Vagina (tissue), 2 donors: ENCODE measurements at regions not wholly inside any gene's neighbourhood (a gene's known extent, or its start where the extent isn't known, plus 50 kb on each side); places are given as distances from the start of the nearest gene placed in this dataset. TPM values are rescaled to one million over a fixed set of nuclear protein-coding genes. Genes with fewer than 3 reads are reported as not detected.

ENCODE experiments used
- DNase-seq, 2 donors: peaks; one replicate each; pipeline ENCODE4 v3.0.0-alpha.2; 2017; ENCODE audit errors: extremely low spot score in 2 of 2
- H3K27ac ChIP-seq: fragments of 200-600 bp; sonication (generic); one replicate; pipeline ENCODE4 v1.5.1; 2019
- H3K27me3 ChIP-seq: fragments of 200-600 bp; sonication (generic); one replicate; pipeline ENCODE4 v1.5.1; 2019
- H3K36me3 ChIP-seq, 2 donors: fragments of 200-600 bp; sonication (generic); one replicate each; pipeline ENCODE4 v1.5.1; 2017 to 2019
- H3K4me1 ChIP-seq: fragments of 200-600 bp; sonication (generic); one replicate; pipeline ENCODE4 v1.5.1; 2019
- H3K4me3 ChIP-seq, 2 donors: fragments of 200-600 bp; sonication (generic); 1 replicate in 1 of 2; 2 replicates in 1 of 2; pipeline ENCODE4 v1.5.1; 2016 to 2019
- H3K9me3 ChIP-seq: fragments of 200-600 bp; sonication (generic); one replicate; pipeline ENCODE4 v1.5.1; 2019
- POLR2A ChIP-seq, 2 donors: fragments of 450-650 bp; IDR thresholded peaks; one replicate each; pipeline ENCODE4 v1.6.1; 2017; ENCODE audit warnings: antibody characterized with exemption in 2 of 2, mild to moderate bottlenecking in 2 of 2, moderate library complexity in 2 of 2
- POLR2AphosphoS5 ChIP-seq, 2 donors: sonication (generic); formaldehyde crosslinking; IDR thresholded peaks; one replicate each; pipeline ENCODE4 v1.9.0; 2017; ENCODE audit warnings: antibody characterized with exemption in 2 of 2, mild to moderate bottlenecking in 2 of 2, low read depth in 1 of 2; ENCODE audit not compliant: insufficient read depth in 1 of 2
- intact Hi-C: fragments of 100-400 bp; cut with DNase I; formaldehyde crosslinking; loops from one replicate; pipeline ENCODE4 v1.15.1; 2023
- small RNA-seq: library from RNA; depleted of rRNA; stranded (forward); fragments of <200 nt; gene quantifications from one replicate; pipeline ENCODE3, GENCODE V24; 2016
- TF ChIP-seq, protein P1 (sequence below), 3 experiments: fragments of 450-650 bp in 2 of 3; fragments of 200-600 bp in 1 of 3; sonication (generic) in 1 of 3; IDR thresholded peaks; one replicate each; pipeline ENCODE4 v1.5.1; 2017 to 2019; ENCODE audit warnings: antibody characterized with exemption in 3 of 3, mild to moderate bottlenecking in 2 of 3, moderate library complexity in 2 of 3

DNA sequence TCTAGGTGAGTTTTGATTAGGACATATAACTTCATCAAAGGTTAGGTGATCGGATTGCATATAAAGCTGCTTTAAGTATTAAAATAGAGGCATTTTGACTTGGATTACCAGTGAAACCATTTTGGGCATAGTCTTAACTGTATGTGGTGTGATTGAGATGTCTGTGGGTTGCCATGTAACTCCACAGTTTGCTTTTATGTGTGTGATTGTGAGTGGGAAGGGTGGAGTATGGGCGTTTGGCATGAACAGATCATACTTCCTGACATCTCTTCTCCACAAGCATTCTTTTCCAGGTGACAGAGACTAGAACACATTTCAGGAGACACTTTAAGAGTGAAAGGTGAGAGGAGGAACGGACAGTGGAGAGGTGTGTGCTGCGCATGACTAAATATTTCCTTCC is 136.1 kb downstream of the CEP135 start:
- H3K9me3 ChIP-seq, result no peaks in the 10 kb centered on the region
- TF ChIP-seq POLR2AphosphoS5 (IDR thresholded peaks at IDR 0.05; ENCODE audit: insufficient read depth in 1 of 2, low read depth in 1 of 2) (no peak), POLR2A (IDR thresholded peaks at IDR 0.05) (no peak)
- TF ChIP-seq, protein P1, sequence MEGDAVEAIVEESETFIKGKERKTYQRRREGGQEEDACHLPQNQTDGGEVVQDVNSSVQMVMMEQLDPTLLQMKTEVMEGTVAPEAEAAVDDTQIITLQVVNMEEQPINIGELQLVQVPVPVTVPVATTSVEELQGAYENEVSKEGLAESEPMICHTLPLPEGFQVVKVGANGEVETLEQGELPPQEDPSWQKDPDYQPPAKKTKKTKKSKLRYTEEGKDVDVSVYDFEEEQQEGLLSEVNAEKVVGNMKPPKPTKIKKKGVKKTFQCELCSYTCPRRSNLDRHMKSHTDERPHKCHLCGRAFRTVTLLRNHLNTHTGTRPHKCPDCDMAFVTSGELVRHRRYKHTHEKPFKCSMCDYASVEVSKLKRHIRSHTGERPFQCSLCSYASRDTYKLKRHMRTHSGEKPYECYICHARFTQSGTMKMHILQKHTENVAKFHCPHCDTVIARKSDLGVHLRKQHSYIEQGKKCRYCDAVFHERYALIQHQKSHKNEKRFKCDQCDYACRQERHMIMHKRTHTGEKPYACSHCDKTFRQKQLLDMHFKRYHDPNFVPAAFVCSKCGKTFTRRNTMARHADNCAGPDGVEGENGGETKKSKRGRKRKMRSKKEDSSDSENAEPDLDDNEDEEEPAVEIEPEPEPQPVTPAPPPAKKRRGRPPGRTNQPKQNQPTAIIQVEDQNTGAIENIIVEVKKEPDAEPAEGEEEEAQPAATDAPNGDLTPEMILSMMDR (IDR thresholded peaks at IDR 0.05), result no peak
- DNase-seq, result no peak
- H3K4me3 ChIP-seq, result no peak overlapping the region
- no peaks in the 10 kb centered on the region for H3K4me1 ChIP-seq
- H3K36me3 ChIP-seq, result no peaks in the 10 kb centered on the region
- no peaks in the 10 kb centered on the region for H3K27me3 ChIP-seq
- no peak overlapping the region for H3K27ac ChIP-seq
- intact Hi-C loops, result no loop called here

Small RNA genes lying in the stretch of these regions (small RNA-seq; reads per million reads assigned to genes)
- not detected for gene RNA5SP161
